ENCODE measurements at regions not wholly inside any gene's neighbourhood (a gene's known extent, or its start where the extent isn't known, plus 50 kb on each side); places are given as distances from the start of the nearest gene placed in this dataset.

- no peak for TF ChIP-seq CTCF (IDR thresholded peaks at IDR 0.05)
- no peak for TF ChIP-seq POLR2A (IDR thresholded peaks at IDR 0.05)
Observed at GRCh38 chr15:98155356-98155755, 194.9 kb downstream of the ARRDC4 start.
